ENCODE measurements at regions not wholly inside any gene's neighbourhood (a gene's known extent, or its start where the extent isn't known, plus 50 kb on each side); places are given as distances from the start of the nearest gene placed in this dataset.

GRCh38 chr17:13735444-13735843 is 133.7 kb upstream of the HS3ST3A1 start:
- no peaks in the 10 kb centered on the region for H3K36me3 ChIP-seq (ENCODE audit: control insufficient read depth in 5 of 5, insufficient read depth in 5 of 5, low read length in 5 of 5)
- H3K4me3 ChIP-seq (ENCODE audit: low read depth in 1 of 5, low read length in 5 of 5): no peak overlapping the region
- H3K9ac ChIP-seq (ENCODE audit: low read length in 5 of 5): no peak overlapping the region
- no peaks in the 10 kb centered on the region for H3K27me3 ChIP-seq (ENCODE audit: control insufficient read depth in 5 of 5, insufficient read depth in 4 of 5, low read length in 5 of 5)
- no peak overlapping the region for H3K27ac ChIP-seq (ENCODE audit: low read depth, low read length)
- no peaks in the 10 kb centered on the region for H3K9me3 ChIP-seq (ENCODE audit: control insufficient read depth in 5 of 5, low read length in 5 of 5)
- no peaks in the 10 kb centered on the region for H3K4me1 ChIP-seq (ENCODE audit: control insufficient read depth in 5 of 5, insufficient read depth in 5 of 5, low read length in 5 of 5)

- H3K27ac ChIP-seq (ENCODE audit: low read depth, low read length): no peak overlapping the region
- H3K4me3 ChIP-seq (ENCODE audit: low read depth in 1 of 5, low read length in 5 of 5): no peak overlapping the region
- no peaks in the 10 kb centered on the region for H3K4me1 ChIP-seq (ENCODE audit: control insufficient read depth in 5 of 5, insufficient read depth in 5 of 5, low read length in 5 of 5)
- H3K36me3 ChIP-seq (ENCODE audit: control insufficient read depth in 5 of 5, insufficient read depth in 5 of 5, low read length in 5 of 5): no peaks in the 10 kb centered on the region
- no peaks in the 10 kb centered on the region for H3K9me3 ChIP-seq (ENCODE audit: control insufficient read depth in 5 of 5, low read length in 5 of 5)
- no peak overlapping the region for H3K9ac ChIP-seq (ENCODE audit: low read length in 5 of 5)
- no peaks in the 10 kb centered on the region for H3K27me3 ChIP-seq (ENCODE audit: control insufficient read depth in 5 of 5, insufficient read depth in 4 of 5, low read length in 5 of 5)
These were observed 134.1 kb upstream of the HS3ST3A1 start for GRCh38 chr17:13735861-13736260.

- Histone ChIP-seq H3K27ac (ENCODE audit: low read depth, low read length) (no peak overlapping the region), H3K4me1 (ENCODE audit: control insufficient read depth in 5 of 5, insufficient read depth in 5 of 5, low read length in 5 of 5) (no peaks in the 10 kb centered on the region), H3K9me3 (ENCODE audit: control insufficient read depth in 5 of 5, low read length in 5 of 5) (no peaks in the 10 kb centered on the region), H3K4me3 (ENCODE audit: low read depth in 1 of 5, low read length in 5 of 5) (no peak overlapping the region), H3K9ac (ENCODE audit: low read length in 5 of 5) (no peak overlapping the region), H3K27me3 (ENCODE audit: control insufficient read depth in 5 of 5, insufficient read depth in 4 of 5, low read length in 5 of 5) (no peaks in the 10 kb centered on the region), H3K36me3 (ENCODE audit: control insufficient read depth in 5 of 5, insufficient read depth in 5 of 5, low read length in 5 of 5) (no peaks in the 10 kb centered on the region)
These were observed 135.2 kb upstream of the HS3ST3A1 start for GRCh38 chr17:13736916-13737315.

GRCh38 chr17:13740686-13741085 is 139.0 kb upstream of the HS3ST3A1 start:
- no peaks in the 10 kb centered on the region for H3K9me3 ChIP-seq (ENCODE audit: control insufficient read depth in 5 of 5, low read length in 5 of 5)
- no peaks in the 10 kb centered on the region for H3K4me1 ChIP-seq (ENCODE audit: control insufficient read depth in 5 of 5, insufficient read depth in 5 of 5, low read length in 5 of 5)
- H3K36me3 ChIP-seq (ENCODE audit: control insufficient read depth in 5 of 5, insufficient read depth in 5 of 5, low read length in 5 of 5): no peaks in the 10 kb centered on the region
- no peak overlapping the region for H3K27ac ChIP-seq (ENCODE audit: low read depth, low read length)
- H3K9ac ChIP-seq (ENCODE audit: low read length in 5 of 5): no peak overlapping the region
- H3K4me3 ChIP-seq (ENCODE audit: low read depth in 1 of 5, low read length in 5 of 5): no peak overlapping the region
- no peaks in the 10 kb centered on the region for H3K27me3 ChIP-seq (ENCODE audit: control insufficient read depth in 5 of 5, insufficient read depth in 4 of 5, low read length in 5 of 5)

GRCh38 chr17:13741744-13742143 is 140.0 kb upstream of the HS3ST3A1 start:
- H3K9ac ChIP-seq (ENCODE audit: low read length in 5 of 5): no peak overlapping the region
- H3K4me1 ChIP-seq (ENCODE audit: control insufficient read depth in 5 of 5, insufficient read depth in 5 of 5, low read length in 5 of 5): no peaks in the 10 kb centered on the region
- H3K27me3 ChIP-seq (ENCODE audit: control insufficient read depth in 5 of 5, insufficient read depth in 4 of 5, low read length in 5 of 5): no peaks in the 10 kb centered on the region
- H3K27ac ChIP-seq (ENCODE audit: low read depth, low read length): no peak overlapping the region
- H3K9me3 ChIP-seq (ENCODE audit: control insufficient read depth in 5 of 5, low read length in 5 of 5): no peaks in the 10 kb centered on the region
- no peaks in the 10 kb centered on the region for H3K36me3 ChIP-seq (ENCODE audit: control insufficient read depth in 5 of 5, insufficient read depth in 5 of 5, low read length in 5 of 5)
- H3K4me3 ChIP-seq (ENCODE audit: low read depth in 1 of 5, low read length in 5 of 5): no peak overlapping the region

GRCh38 chr17:13743906-13744305 is 142.2 kb upstream of the HS3ST3A1 start:
- no peak overlapping the region for H3K9ac ChIP-seq (ENCODE audit: low read length in 5 of 5)

GRCh38 chr17:13746404-13746803 is 144.7 kb upstream of the HS3ST3A1 start:
- Histone ChIP-seq H3K27ac (ENCODE audit: low read depth, low read length) (no peak overlapping the region), H3K4me3 (ENCODE audit: low read depth in 1 of 5, low read length in 5 of 5) (no peak overlapping the region), H3K9me3 (ENCODE audit: control insufficient read depth in 5 of 5, low read length in 5 of 5) (peaks cover 0 to 4% (median 3%) of the 10 kb centered on the region in 5 donors), H3K36me3 (ENCODE audit: control insufficient read depth in 5 of 5, insufficient read depth in 5 of 5, low read length in 5 of 5) (no peaks in the 10 kb centered on the region), H3K4me1 (ENCODE audit: control insufficient read depth in 5 of 5, insufficient read depth in 5 of 5, low read length in 5 of 5) (no peaks in the 10 kb centered on the region), H3K27me3 (ENCODE audit: control insufficient read depth in 5 of 5, insufficient read depth in 4 of 5, low read length in 5 of 5) (no peaks in the 10 kb centered on the region), H3K9ac (ENCODE audit: low read length in 5 of 5) (no peak overlapping the region)

More at GRCh38 chr17:13743906-13744305, 142.2 kb upstream of the HS3ST3A1 start:
- Histone ChIP-seq H3K36me3 (ENCODE audit: control insufficient read depth in 5 of 5, insufficient read depth in 5 of 5, low read length in 5 of 5) (no peaks in the 10 kb centered on the region), H3K9me3 (ENCODE audit: control insufficient read depth in 5 of 5, low read length in 5 of 5) (peaks cover 0 to 4% (median 3%) of the 10 kb centered on the region in 5 donors), H3K27ac (ENCODE audit: low read depth, low read length) (no peak overlapping the region), H3K27me3 (ENCODE audit: control insufficient read depth in 5 of 5, insufficient read depth in 4 of 5, low read length in 5 of 5) (no peaks in the 10 kb centered on the region), H3K4me3 (ENCODE audit: low read depth in 1 of 5, low read length in 5 of 5) (no peak overlapping the region), H3K4me1 (ENCODE audit: control insufficient read depth in 5 of 5, insufficient read depth in 5 of 5, low read length in 5 of 5) (no peaks in the 10 kb centered on the region)

- Histone ChIP-seq H3K27ac (ENCODE audit: low read depth, low read length) (no peak overlapping the region), H3K4me3 (ENCODE audit: low read depth in 1 of 5, low read length in 5 of 5) (no peak overlapping the region), H3K9me3 (ENCODE audit: control insufficient read depth in 5 of 5, low read length in 5 of 5) (peaks cover 0 to 4% (median 3%) of the 10 kb centered on the region in 5 donors), H3K36me3 (ENCODE audit: control insufficient read depth in 5 of 5, insufficient read depth in 5 of 5, low read length in 5 of 5) (no peaks in the 10 kb centered on the region), H3K4me1 (ENCODE audit: control insufficient read depth in 5 of 5, insufficient read depth in 5 of 5, low read length in 5 of 5) (no peaks in the 10 kb centered on the region), H3K9ac (ENCODE audit: low read length in 5 of 5) (no peak overlapping the region), H3K27me3 (ENCODE audit: control insufficient read depth in 5 of 5, insufficient read depth in 4 of 5, low read length in 5 of 5) (no peaks in the 10 kb centered on the region)
These were observed 147.6 kb upstream of the HS3ST3A1 start for GRCh38 chr17:13749166-13749890.

- no peaks in the 10 kb centered on the region for H3K4me1 ChIP-seq (ENCODE audit: control insufficient read depth in 5 of 5, insufficient read depth in 5 of 5, low read length in 5 of 5)
- H3K36me3 ChIP-seq (ENCODE audit: control insufficient read depth in 5 of 5, insufficient read depth in 5 of 5, low read length in 5 of 5): no peaks in the 10 kb centered on the region
- no peak overlapping the region for H3K9ac ChIP-seq (ENCODE audit: low read length in 5 of 5)
- H3K27ac ChIP-seq (ENCODE audit: low read depth, low read length): no peak overlapping the region
- H3K9me3 ChIP-seq (ENCODE audit: control insufficient read depth in 5 of 5, low read length in 5 of 5): peaks cover 0 to 4% (median 3%) of the 10 kb centered on the region in 5 donors
- H3K4me3 ChIP-seq (ENCODE audit: low read depth in 1 of 5, low read length in 5 of 5): no peak overlapping the region
- H3K27me3 ChIP-seq (ENCODE audit: control insufficient read depth in 5 of 5, insufficient read depth in 4 of 5, low read length in 5 of 5): no peaks in the 10 kb centered on the region
These were observed 148.1 kb upstream of the HS3ST3A1 start for GRCh38 chr17:13749891-13750235.

GRCh38 chr17:13750816-13751793 is 149.4 kb upstream of the HS3ST3A1 start:
- no peaks in the 10 kb centered on the region for H3K36me3 ChIP-seq (ENCODE audit: control insufficient read depth in 5 of 5, insufficient read depth in 5 of 5, low read length in 5 of 5)
- H3K9ac ChIP-seq (ENCODE audit: low read length in 5 of 5): no peak overlapping the region
- H3K4me1 ChIP-seq (ENCODE audit: control insufficient read depth in 5 of 5, insufficient read depth in 5 of 5, low read length in 5 of 5): no peaks in the 10 kb centered on the region
- H3K9me3 ChIP-seq (ENCODE audit: control insufficient read depth in 5 of 5, low read length in 5 of 5): peaks cover 0 to 4% (median 3%) of the 10 kb centered on the region in 5 donors
- no peak overlapping the region for H3K27ac ChIP-seq (ENCODE audit: low read depth, low read length)
- no peaks in the 10 kb centered on the region for H3K27me3 ChIP-seq (ENCODE audit: control insufficient read depth in 5 of 5, insufficient read depth in 4 of 5, low read length in 5 of 5)
- no peak overlapping the region for H3K4me3 ChIP-seq (ENCODE audit: low read depth in 1 of 5, low read length in 5 of 5)
